ENCODE measurements at regions not wholly inside any gene's neighbourhood (a gene's known extent, or its start where the extent isn't known, plus 50 kb on each side); places are given as distances from the start of the nearest gene placed in this dataset.

GRCh38 chr1:213871179-213871578 is 116.6 kb upstream of the PROX1 start:
- TF ChIP-seq ZNF274 (IDR thresholded peaks at IDR 0.05; ENCODE audit: low read depth, low read length) (no peak), SUZ12 (IDR thresholded peaks at IDR 0.05; ENCODE audit: extremely low read depth, insufficient read depth, insufficient read length) (no peak), YY1 (IDR thresholded peaks at IDR 0.05; ENCODE audit: insufficient read depth, insufficient read length) (no peak)
